ENCODE measurements at regions not wholly inside any gene's neighbourhood (a gene's known extent, or its start where the extent isn't known, plus 50 kb on each side); places are given as distances from the start of the nearest gene placed in this dataset.
"Not testable (repeated sequence)": the region's sequence is repeated elsewhere in the genome, so short reads cannot be mapped to it uniquely, and the experiment has no call there.

GRCh38 chr2:37722971-37723370, 51.5 kb upstream of the CDC42EP3 start:
- not testable (repeated sequence) for FAIRE-seq; DNase-seq (ENCODE audit: insufficient read length, low spot score)

DNA sequence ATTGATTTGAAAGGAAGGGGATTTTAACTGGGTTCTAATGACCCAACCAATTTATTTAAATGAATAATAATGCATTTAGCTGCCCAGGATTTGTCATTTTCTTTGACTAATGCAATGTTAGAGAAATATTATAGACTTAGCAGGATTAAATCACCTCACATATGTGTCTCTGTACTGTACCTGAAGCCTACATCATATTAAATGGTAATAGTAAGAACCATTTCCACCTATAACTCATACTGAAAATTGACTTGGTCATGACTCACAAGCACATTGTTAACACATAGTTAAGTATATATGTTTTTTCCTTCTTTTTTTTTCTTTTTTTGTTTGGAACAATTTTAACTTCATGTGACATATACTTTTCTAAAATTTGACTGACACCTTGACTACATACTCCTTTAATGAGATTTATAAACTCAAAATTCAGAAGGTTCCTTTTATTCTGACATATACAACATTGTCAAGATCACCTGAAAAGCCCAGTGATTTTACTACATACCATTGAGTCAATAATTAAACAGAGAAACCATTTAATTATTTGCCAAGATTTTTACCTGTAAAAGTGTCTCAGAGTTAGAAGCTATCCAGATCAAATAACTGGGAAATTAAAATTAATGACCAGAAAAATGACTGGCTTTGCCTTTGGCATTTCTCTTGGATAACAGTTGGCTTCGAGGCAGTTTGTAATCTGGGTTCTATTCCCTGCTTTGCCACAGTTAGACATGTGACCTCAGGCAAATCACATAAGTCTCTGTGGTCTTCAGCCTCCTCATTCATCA, 58.8 kb upstream of the CDC42EP3 start:
- DNase-seq (ENCODE audit: insufficient read length, low spot score) (no peak), FAIRE-seq (no peak)

DNA sequence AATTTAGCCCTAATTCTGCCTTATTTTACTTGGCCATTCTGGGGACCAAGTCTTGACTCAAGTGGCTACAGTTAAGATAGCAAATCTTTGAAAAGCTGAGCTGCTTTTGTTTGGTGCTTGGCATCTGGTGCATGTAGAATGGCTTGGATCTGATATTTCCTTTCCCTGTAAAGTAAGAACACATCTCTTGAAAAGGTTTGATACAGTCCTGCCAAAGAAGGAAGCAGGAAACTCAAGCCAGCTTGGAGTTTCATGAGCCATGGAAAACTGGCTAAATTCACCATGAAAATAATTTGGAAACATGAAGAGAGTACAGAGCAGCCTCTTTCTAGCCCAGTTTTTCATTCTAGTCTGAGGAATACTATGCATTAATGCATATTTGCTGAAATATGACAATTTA, 61.0 kb upstream of the CDC42EP3 start:
- not testable (repeated sequence) for FAIRE-seq; DNase-seq (ENCODE audit: insufficient read length, low spot score)

- DNase-seq (ENCODE audit: insufficient read length, low spot score) (no peak), FAIRE-seq (no peak)
Observed at GRCh38 chr2:37733251-37733650, 61.8 kb upstream of the CDC42EP3 start.

DNA sequence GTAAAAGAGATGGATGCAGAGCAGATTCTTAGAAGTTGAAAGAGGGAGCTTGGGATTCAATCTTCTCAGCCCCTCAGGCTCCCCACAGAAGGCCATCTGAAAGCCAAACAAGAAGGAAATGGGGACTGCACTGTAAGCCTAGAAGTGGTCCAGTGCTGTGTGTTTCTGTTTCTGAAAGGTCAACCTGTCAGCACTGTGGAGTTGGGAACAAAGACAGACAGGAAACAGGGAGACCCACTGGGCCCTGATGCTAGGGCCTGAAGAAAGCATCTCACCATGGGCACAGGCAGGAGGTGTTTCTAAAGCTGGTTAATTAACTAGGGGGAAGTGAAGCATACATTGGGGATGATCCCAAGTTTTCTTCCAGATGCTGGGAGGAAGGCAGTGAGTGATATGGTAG, 62.5 kb upstream of the CDC42EP3 start:
- not testable (repeated sequence) for FAIRE-seq; DNase-seq (ENCODE audit: insufficient read length, low spot score)

- FAIRE-seq; DNase-seq (ENCODE audit: insufficient read length, low spot score): not testable (repeated sequence)
Observed at GRCh38 chr2:37734891-37735523, 63.6 kb upstream of the CDC42EP3 start.

- DNase-seq (ENCODE audit: insufficient read length, low spot score); FAIRE-seq: not testable (repeated sequence)
Observed at GRCh38 chr2:37735524-37735910, 64.1 kb upstream of the CDC42EP3 start.

- no peak for FAIRE-seq
- no peak for DNase-seq (ENCODE audit: insufficient read length, low spot score)
Observed at GRCh38 chr2:37737507-37737906, 66.1 kb upstream of the CDC42EP3 start.

- DNase-seq (ENCODE audit: insufficient read length, low spot score) (no peak), FAIRE-seq (no peak)
Observed at GRCh38 chr2:37738266-37738885, 66.9 kb upstream of the CDC42EP3 start.

- DNase-seq (ENCODE audit: insufficient read length, low spot score) (no peak), FAIRE-seq (no peak)
Observed at GRCh38 chr2:37739153-37739552, 67.7 kb upstream of the CDC42EP3 start.

- no peak for DNase-seq (ENCODE audit: insufficient read length, low spot score)
- peak; percentile 31 for FAIRE-seq
Observed at GRCh38 chr2:37740164-37740739, 68.8 kb upstream of the CDC42EP3 start.

- DNase-seq (ENCODE audit: insufficient read length, low spot score) = no peak
- no peak for FAIRE-seq
Observed at GRCh38 chr2:37742286-37742685, 70.8 kb upstream of the CDC42EP3 start.

DNA sequence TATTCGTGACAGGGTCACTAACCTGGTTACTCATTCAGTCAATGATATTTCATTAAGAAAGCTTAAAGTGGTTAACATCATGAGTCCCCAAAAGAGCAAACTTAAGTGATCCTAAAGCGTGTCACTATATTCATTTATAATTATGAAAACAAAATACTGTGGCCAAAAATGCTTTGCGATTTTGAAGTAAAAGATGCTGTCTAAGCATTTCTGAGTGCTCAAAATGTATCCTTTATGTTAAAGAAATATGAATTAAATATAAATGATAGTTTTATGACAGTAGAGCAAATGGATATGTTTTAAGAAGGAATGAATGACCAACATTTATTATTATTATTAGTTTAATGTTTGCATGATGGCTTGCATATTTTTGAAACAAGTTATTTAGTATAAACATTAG, 72.6 kb upstream of the CDC42EP3 start:
- no peak for DNase-seq (ENCODE audit: insufficient read length, low spot score)
- no peak for FAIRE-seq

DNA sequence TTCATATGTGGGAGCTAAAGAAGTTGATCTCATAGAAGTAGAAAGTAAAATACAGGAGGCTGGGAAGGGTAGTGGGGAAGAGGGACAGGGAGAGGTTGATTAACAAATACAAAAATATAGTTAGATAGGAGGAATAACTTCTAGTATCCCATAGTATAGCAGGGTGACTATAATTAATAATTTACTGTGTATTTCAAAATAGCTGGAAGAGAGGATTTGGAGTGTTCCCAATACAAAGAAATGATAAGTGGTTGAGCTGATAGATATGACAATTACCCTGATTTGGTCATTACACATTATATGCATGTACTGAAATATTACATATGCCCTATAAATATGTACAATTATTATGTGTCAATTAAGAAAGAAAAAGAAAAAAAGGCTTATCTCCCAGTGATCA, 73.5 kb upstream of the CDC42EP3 start:
- not testable (repeated sequence) for FAIRE-seq; DNase-seq (ENCODE audit: insufficient read length, low spot score)

DNA sequence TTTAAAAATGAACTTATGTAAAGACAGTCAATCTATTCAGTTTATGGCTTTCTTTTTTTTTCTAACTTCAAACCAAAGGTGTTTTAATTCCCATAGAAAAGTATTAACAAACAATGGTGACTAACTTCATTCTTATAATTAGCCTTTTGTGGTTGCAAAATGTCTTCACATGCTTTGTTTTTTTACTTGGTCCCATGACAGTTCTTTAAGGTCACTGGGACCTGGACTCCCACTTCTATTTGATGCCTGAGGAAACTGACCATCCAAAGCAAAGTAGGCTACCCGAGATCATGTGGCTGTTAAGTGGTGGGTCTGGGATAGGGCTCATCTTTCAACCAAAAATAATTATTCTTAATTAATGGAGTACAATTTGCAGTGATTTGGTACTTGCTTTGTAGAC, 74.6 kb upstream of the CDC42EP3 start:
- not testable (repeated sequence) for FAIRE-seq; DNase-seq (ENCODE audit: insufficient read length, low spot score)

DNA sequence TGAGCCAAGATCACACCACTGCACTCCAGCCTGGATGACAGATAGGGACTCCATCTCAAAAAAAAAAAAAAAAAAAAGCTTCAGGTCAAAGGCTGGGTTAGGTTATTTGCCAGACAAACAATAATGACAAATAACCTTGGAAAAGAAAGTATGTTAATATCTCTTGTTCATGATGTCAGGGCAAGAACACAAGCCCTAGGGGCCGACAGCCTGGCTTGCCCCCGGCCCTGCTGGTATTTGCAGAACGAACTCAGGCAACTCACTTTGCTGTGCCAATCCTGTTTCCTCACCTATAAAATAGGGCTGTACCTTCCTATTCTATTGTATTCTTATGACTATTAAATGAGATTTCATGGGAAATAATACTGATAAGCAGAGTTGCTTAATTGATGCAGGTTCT, 75.4 kb upstream of the CDC42EP3 start:
- DNase-seq (ENCODE audit: insufficient read length, low spot score) (no peak), FAIRE-seq (no peak)

DNA sequence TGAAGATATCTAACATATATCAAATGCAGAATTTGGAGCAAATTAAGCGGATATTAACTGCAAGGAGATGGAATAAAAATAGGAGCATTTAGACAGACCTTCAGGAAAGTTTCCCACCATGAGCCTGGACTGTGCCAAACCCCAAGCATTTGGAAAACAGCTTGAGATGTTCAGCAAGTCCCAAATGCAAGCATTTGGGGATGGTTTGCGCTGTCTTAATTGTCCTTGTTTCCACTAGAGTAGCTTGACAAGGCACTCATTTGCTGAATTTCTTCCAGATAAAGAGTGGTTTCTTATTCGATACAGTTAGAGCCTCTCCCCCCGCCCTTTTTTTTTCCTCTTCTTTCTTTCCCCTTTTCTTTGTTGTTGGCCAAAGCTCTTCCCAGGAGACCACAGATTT, 77.1 kb upstream of the CDC42EP3 start:
- FAIRE-seq (no peak), DNase-seq (ENCODE audit: insufficient read length, low spot score) (no peak)

DNA sequence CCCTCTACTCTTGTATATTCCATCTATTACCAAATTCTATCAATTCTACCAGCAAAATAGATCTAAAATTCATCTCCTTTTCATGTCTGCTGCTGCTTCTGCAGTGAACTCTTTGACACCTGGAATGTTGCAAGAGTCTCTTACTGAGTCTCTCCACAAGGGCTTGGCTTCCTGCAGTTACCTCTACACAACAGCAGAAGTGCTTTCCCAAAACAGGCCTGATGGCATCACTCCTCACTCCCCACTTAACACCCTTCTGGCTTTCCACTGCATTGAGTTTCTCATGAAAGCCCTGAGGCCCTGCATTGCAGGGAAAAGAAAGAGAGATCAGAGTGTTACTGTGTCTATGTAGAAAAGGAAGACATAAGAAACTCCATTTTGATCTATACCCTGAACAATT, 78.8 kb upstream of the CDC42EP3 start:
- not testable (repeated sequence) for FAIRE-seq; DNase-seq (ENCODE audit: insufficient read length, low spot score)

DNA sequence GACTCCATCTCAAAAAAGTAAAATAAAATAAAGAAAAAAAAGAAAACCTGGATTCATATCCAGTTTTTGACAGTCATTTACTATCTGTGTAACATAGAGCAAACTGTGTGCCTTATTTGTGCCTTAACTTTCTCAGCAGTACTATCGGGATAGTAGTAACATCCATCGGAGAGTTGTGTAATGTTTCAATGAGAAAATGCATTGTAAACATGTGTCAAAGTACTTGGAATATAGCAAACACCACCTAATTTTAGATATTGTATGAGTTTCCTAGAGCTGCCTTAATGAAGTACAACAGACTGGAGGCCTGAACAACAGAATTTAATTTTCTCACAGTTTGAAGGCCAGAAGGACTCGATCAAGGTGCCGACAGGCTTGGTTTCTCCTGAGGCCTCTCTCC, 81.3 kb upstream of the CDC42EP3 start:
- DNase-seq (ENCODE audit: insufficient read length, low spot score) (no peak), FAIRE-seq (no peak)

DNA sequence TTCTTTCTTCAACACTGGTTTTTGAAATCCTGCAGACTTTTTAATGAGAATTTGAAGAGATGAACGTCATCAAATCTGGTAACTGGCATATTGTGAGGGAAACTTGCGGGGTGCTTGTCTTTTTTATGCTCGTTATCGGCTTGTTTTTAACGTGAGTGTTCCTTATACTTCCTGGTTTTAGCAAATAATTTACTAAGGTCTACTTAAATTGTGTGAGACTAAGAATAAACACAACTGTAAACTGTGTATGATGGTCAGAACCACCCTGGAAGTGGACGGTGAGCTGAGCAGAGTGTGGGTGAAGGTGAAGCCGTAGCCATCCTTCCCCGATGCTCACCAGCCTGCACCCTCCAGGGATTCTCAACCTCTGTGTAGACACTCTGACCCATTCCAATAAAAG, 82.3 kb upstream of the CDC42EP3 start:
- DNase-seq (ENCODE audit: insufficient read length, low spot score) (no peak), FAIRE-seq (no peak)

GRCh38 chr2:37755961-37756559, 84.6 kb upstream of the CDC42EP3 start:
- not testable (repeated sequence) for DNase-seq (ENCODE audit: insufficient read length, low spot score); FAIRE-seq
